ENCODE measurements at regions not wholly inside any gene's neighbourhood (a gene's known extent, or its start where the extent isn't known, plus 50 kb on each side); places are given as distances from the start of the nearest gene placed in this dataset.

- Histone ChIP-seq H3K27me3 (ENCODE audit: control insufficient read depth in 1 of 2, insufficient read depth in 2 of 2, low read length in 2 of 2) (no peaks in the 10 kb centered on the region), H3K36me3 (ENCODE audit: control insufficient read depth in 2 of 2, insufficient read depth in 2 of 2, low read length in 1 of 2) (no peaks in the 10 kb centered on the region), H3K4me3 (ENCODE audit: low read depth in 1 of 2, low read length in 2 of 2) (no peak overlapping the region), H3K27ac (ENCODE audit: low read depth in 2 of 2, low read length in 1 of 2) (no peak overlapping the region), H3K9me3 (ENCODE audit: control insufficient read depth in 2 of 2, insufficient read depth in 1 of 2, low read depth in 1 of 2, low read length in 1 of 2) (no peaks in the 10 kb centered on the region), H3K4me1 (ENCODE audit: control insufficient read depth in 2 of 2, insufficient read depth in 2 of 2, low read length in 1 of 2) (peaks cover 0 to 2% of the 10 kb centered on the region in 2 donors)
- WGBS, 2 donors = 63 to 66% methylated on average over 8 of the region's 8 CpGs
Observed at GRCh38 chr1:212495766-212496494, 63.2 kb downstream of the NENF start.

DNA sequence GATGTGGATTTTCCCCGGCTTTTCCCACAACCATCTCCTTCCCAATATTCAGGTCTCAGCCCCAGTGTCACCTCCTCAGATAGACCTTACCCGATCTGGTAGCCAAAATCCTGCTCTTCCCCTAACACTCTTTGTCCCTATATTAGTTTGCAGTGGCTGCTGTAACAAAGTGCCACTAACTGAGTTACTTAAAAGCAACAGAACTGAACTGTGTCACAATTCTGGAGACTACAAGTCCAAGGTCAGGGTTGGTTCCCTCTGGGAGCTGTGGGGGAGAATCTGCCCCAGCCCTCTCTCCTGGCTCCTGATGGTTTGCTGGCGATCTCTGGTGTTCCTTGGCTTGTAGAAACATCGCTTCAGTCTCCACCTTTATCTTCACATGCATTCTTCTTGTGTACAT lies 64.0 kb downstream of the NENF start:
- no peak overlapping the region for H3K4me3 ChIP-seq (ENCODE audit: low read depth in 1 of 2, low read length in 2 of 2)
- H3K27me3 ChIP-seq (ENCODE audit: control insufficient read depth in 1 of 2, insufficient read depth in 2 of 2, low read length in 2 of 2) = no peaks in the 10 kb centered on the region
- H3K36me3 ChIP-seq (ENCODE audit: control insufficient read depth in 2 of 2, insufficient read depth in 2 of 2, low read length in 1 of 2) = no peaks in the 10 kb centered on the region
- WGBS, 2 donors = 89% methylated on average over 4 of the region's 4 CpGs
- H3K4me1 ChIP-seq (ENCODE audit: control insufficient read depth in 2 of 2, insufficient read depth in 2 of 2, low read length in 1 of 2) = peaks cover 0 to 2% of the 10 kb centered on the region in 2 donors
- no peak overlapping the region for H3K27ac ChIP-seq (ENCODE audit: low read depth in 2 of 2, low read length in 1 of 2)
- H3K9me3 ChIP-seq (ENCODE audit: control insufficient read depth in 2 of 2, insufficient read depth in 1 of 2, low read depth in 1 of 2, low read length in 1 of 2) = no peaks in the 10 kb centered on the region

- no peak overlapping the region for H3K4me3 ChIP-seq (ENCODE audit: low read depth in 1 of 2, low read length in 2 of 2)
- H3K4me1 ChIP-seq (ENCODE audit: control insufficient read depth in 2 of 2, insufficient read depth in 2 of 2, low read length in 1 of 2) = peaks cover 0 to 2% of the 10 kb centered on the region in 2 donors
- 91 to 99% methylated on average over 3 of the region's 3 CpGs for WGBS, 2 donors
- H3K27me3 ChIP-seq (ENCODE audit: control insufficient read depth in 1 of 2, insufficient read depth in 2 of 2, low read length in 2 of 2) = no peaks in the 10 kb centered on the region
- H3K36me3 ChIP-seq (ENCODE audit: control insufficient read depth in 2 of 2, insufficient read depth in 2 of 2, low read length in 1 of 2) = no peaks in the 10 kb centered on the region
- no peak overlapping the region for H3K27ac ChIP-seq (ENCODE audit: low read depth in 2 of 2, low read length in 1 of 2)
- no peaks in the 10 kb centered on the region for H3K9me3 ChIP-seq (ENCODE audit: control insufficient read depth in 2 of 2, insufficient read depth in 1 of 2, low read depth in 1 of 2, low read length in 1 of 2)
Observed at GRCh38 chr1:212497553-212497952, 64.8 kb downstream of the NENF start.

DNA sequence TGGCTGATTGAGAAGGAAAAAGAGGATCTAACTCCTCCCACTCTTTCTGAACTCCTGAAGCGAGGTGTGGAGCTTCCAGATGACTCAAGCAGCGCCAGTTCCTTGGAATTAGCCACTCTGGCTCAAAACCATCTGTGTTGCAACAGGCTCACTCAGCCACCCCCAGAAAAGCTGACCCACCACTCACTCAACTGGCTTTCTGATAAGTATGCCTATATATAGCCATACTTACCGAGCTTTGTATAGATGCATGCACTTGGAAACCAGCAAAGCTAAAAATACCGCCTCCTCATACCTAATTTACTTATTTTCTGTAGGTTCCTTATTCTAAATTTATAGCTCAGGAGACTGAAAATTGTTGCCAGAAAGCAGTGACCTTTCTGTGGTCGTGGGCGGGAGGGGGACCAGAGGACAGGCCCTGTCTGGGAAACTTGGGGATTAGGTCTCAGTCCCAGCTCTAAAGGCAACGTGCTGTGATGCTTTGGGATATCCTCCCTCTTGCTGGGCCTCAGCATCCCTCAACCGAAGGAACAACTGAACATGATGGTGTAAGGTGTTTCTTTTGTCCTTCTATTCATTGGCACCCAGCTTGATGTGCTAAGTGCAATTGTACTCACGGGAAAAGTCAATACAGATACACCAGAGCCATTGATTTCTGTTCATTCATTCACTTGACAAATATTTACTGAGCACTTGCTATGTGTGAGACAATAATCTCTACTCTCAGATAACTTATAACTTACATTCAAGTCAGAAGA lies 65.7 kb downstream of the NENF start:
- WGBS, 2 donors = 62 to 67% methylated on average over 9 of the region's 9 CpGs
- Histone ChIP-seq H3K27ac (ENCODE audit: low read depth in 2 of 2, low read length in 1 of 2) (no peak overlapping the region), H3K36me3 (ENCODE audit: control insufficient read depth in 2 of 2, insufficient read depth in 2 of 2, low read length in 1 of 2) (no peaks in the 10 kb centered on the region), H3K4me3 (ENCODE audit: low read depth in 1 of 2, low read length in 2 of 2) (no peak overlapping the region), H3K27me3 (ENCODE audit: control insufficient read depth in 1 of 2, insufficient read depth in 2 of 2, low read length in 2 of 2) (no peaks in the 10 kb centered on the region), H3K4me1 (ENCODE audit: control insufficient read depth in 2 of 2, insufficient read depth in 2 of 2, low read length in 1 of 2) (peaks cover 0 to 2% of the 10 kb centered on the region in 2 donors), H3K9me3 (ENCODE audit: control insufficient read depth in 2 of 2, insufficient read depth in 1 of 2, low read depth in 1 of 2, low read length in 1 of 2) (no peaks in the 10 kb centered on the region)

- 91 to 93% methylated on average over 6 of the region's 6 CpGs for whole genome bisulfite sequencing, 2 donors
- no peaks in the 10 kb centered on the region for H3K27me3 ChIP-seq (ENCODE audit: control insufficient read depth in 1 of 2, insufficient read depth in 2 of 2, low read length in 2 of 2)
Observed at GRCh38 chr1:212500351-212500750, 67.6 kb downstream of the NENF start.

GRCh38 chr1:212500983-212501382 lies 68.3 kb downstream of the NENF start:
- Histone ChIP-seq H3K27me3 (ENCODE audit: control insufficient read depth in 1 of 2, insufficient read depth in 2 of 2, low read length in 2 of 2) (no peaks in the 10 kb centered on the region), H3K27ac (ENCODE audit: low read depth in 2 of 2, low read length in 1 of 2) (no peak overlapping the region), H3K4me1 (ENCODE audit: control insufficient read depth in 2 of 2, insufficient read depth in 2 of 2, low read length in 1 of 2) (peaks cover 0 to 2% of the 10 kb centered on the region in 2 donors), H3K4me3 (ENCODE audit: low read depth in 1 of 2, low read length in 2 of 2) (no peak overlapping the region), H3K36me3 (ENCODE audit: control insufficient read depth in 2 of 2, insufficient read depth in 2 of 2, low read length in 1 of 2) (no peaks in the 10 kb centered on the region), H3K9me3 (ENCODE audit: control insufficient read depth in 2 of 2, insufficient read depth in 1 of 2, low read depth in 1 of 2, low read length in 1 of 2) (no peaks in the 10 kb centered on the region)
- 80 to 93% methylated on average over 1 of the region's 1 CpG for WGBS, 2 donors

More at GRCh38 chr1:212500351-212500750, 67.6 kb downstream of the NENF start:
- Histone ChIP-seq H3K36me3 (ENCODE audit: control insufficient read depth in 2 of 2, insufficient read depth in 2 of 2, low read length in 1 of 2) (no peaks in the 10 kb centered on the region), H3K4me1 (ENCODE audit: control insufficient read depth in 2 of 2, insufficient read depth in 2 of 2, low read length in 1 of 2) (peaks cover 0 to 2% of the 10 kb centered on the region in 2 donors), H3K27ac (ENCODE audit: low read depth in 2 of 2, low read length in 1 of 2) (no peak overlapping the region), H3K9me3 (ENCODE audit: control insufficient read depth in 2 of 2, insufficient read depth in 1 of 2, low read depth in 1 of 2, low read length in 1 of 2) (no peaks in the 10 kb centered on the region), H3K4me3 (ENCODE audit: low read depth in 1 of 2, low read length in 2 of 2) (no peak overlapping the region)

GRCh38 chr1:212503714-212504113 lies 71.0 kb downstream of the NENF start:
- H3K36me3 ChIP-seq (ENCODE audit: control insufficient read depth in 2 of 2, insufficient read depth in 2 of 2, low read length in 1 of 2) = no peaks in the 10 kb centered on the region
- H3K9me3 ChIP-seq (ENCODE audit: control insufficient read depth in 2 of 2, insufficient read depth in 1 of 2, low read depth in 1 of 2, low read length in 1 of 2) = no peaks in the 10 kb centered on the region
- H3K27ac ChIP-seq (ENCODE audit: low read depth in 2 of 2, low read length in 1 of 2) = no peak overlapping the region
- 93 to 95% methylated on average over 3 of the region's 3 CpGs for WGBS, 2 donors
- H3K4me1 ChIP-seq (ENCODE audit: control insufficient read depth in 2 of 2, insufficient read depth in 2 of 2, low read length in 1 of 2) = no peaks in the 10 kb centered on the region
- H3K4me3 ChIP-seq (ENCODE audit: low read depth in 1 of 2, low read length in 2 of 2) = no peak overlapping the region
- no peaks in the 10 kb centered on the region for H3K27me3 ChIP-seq (ENCODE audit: control insufficient read depth in 1 of 2, insufficient read depth in 2 of 2, low read length in 2 of 2)

- H3K27me3 ChIP-seq (ENCODE audit: control insufficient read depth in 1 of 2, insufficient read depth in 2 of 2, low read length in 2 of 2) = no peaks in the 10 kb centered on the region
- H3K27ac ChIP-seq (ENCODE audit: low read depth in 2 of 2, low read length in 1 of 2) = no peak overlapping the region
- no peaks in the 10 kb centered on the region for H3K36me3 ChIP-seq (ENCODE audit: control insufficient read depth in 2 of 2, insufficient read depth in 2 of 2, low read length in 1 of 2)
- H3K9me3 ChIP-seq (ENCODE audit: control insufficient read depth in 2 of 2, insufficient read depth in 1 of 2, low read depth in 1 of 2, low read length in 1 of 2) = no peaks in the 10 kb centered on the region
- H3K4me1 ChIP-seq (ENCODE audit: control insufficient read depth in 2 of 2, insufficient read depth in 2 of 2, low read length in 1 of 2) = no peaks in the 10 kb centered on the region
- H3K4me3 ChIP-seq (ENCODE audit: low read depth in 1 of 2, low read length in 2 of 2) = no peak overlapping the region
- WGBS, 2 donors = 79 to 88% methylated on average over 4 of the region's 4 CpGs
Observed at GRCh38 chr1:212504171-212504803, 71.6 kb downstream of the NENF start.

- H3K4me1 ChIP-seq (ENCODE audit: control insufficient read depth in 2 of 2, insufficient read depth in 2 of 2, low read length in 1 of 2) = no peaks in the 10 kb centered on the region
- no peak overlapping the region for H3K27ac ChIP-seq (ENCODE audit: low read depth in 2 of 2, low read length in 1 of 2)
- no peaks in the 10 kb centered on the region for H3K36me3 ChIP-seq (ENCODE audit: control insufficient read depth in 2 of 2, insufficient read depth in 2 of 2, low read length in 1 of 2)
- no peak overlapping the region for H3K4me3 ChIP-seq (ENCODE audit: low read depth in 1 of 2, low read length in 2 of 2)
- H3K27me3 ChIP-seq (ENCODE audit: control insufficient read depth in 1 of 2, insufficient read depth in 2 of 2, low read length in 2 of 2) = no peaks in the 10 kb centered on the region
- no peaks in the 10 kb centered on the region for H3K9me3 ChIP-seq (ENCODE audit: control insufficient read depth in 2 of 2, insufficient read depth in 1 of 2, low read depth in 1 of 2, low read length in 1 of 2)
Observed at GRCh38 chr1:212506666-212507065, 73.9 kb downstream of the NENF start.

Data from esophagus (tissue), 2 donors.